ENCODE measurements at regions not wholly inside any gene's neighbourhood (a gene's known extent, or its start where the extent isn't known, plus 50 kb on each side); places are given as distances from the start of the nearest gene placed in this dataset.
"Not testable (repeated sequence)": the region's sequence is repeated elsewhere in the genome, so short reads cannot be mapped to it uniquely, and the experiment has no call there.

- DNase-seq (ENCODE audit: low spot score): no peak
Measured at GRCh38 chr1:187527346-187527745, 698.6 kb downstream of the PLA2G4A start.

- DNase-seq (ENCODE audit: low spot score): no peak
Measured at GRCh38 chr1:187537936-187538335, 709.2 kb downstream of the PLA2G4A start.

- no peak for DNase-seq (ENCODE audit: low spot score)
Measured at GRCh38 chr1:187549540-187549939, 720.8 kb downstream of the PLA2G4A start.

DNA sequence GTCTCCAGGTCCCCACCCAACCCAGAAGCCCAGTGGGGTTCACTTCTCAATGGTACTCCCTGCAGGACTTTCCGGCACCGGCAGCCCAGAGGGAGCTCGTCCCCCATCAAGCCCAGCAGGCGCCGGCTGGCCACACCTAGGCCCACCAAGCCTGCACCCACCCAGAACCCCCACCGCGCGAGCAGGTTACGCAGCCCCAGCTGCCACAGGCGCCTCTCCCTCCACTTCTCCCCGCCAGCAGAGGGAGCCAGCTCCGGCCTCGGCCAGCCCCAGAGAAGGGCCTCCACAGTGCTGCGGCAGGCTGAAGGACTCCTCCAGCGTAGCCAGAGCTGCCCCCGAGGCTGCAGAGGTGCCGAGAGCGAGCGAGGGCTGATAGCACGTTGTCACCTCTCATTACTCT lies 722.3 kb downstream of the PLA2G4A start:
- no peak for DNase-seq (ENCODE audit: low spot score)

DNA sequence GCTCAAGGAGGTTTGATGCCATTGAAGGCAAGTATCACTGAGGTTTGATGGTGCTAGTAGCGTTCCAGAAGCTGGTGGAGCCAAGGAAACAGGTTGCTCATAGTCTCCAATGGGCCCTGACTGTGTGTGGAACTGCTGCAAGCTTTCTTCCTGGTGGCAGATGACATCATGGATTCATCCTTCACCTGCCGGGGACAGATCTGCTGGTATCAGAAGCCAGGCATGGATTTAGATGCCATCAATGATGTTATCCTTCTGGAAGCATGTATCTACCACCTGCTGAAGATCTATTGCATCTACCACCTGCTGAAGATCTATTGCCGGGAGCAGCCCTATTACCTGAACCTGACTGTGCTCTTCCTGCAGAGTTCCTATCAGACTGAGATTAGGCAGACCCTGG lies 734.4 kb downstream of the PLA2G4A start:
- no peak for DNase-seq (ENCODE audit: low spot score)

DNA sequence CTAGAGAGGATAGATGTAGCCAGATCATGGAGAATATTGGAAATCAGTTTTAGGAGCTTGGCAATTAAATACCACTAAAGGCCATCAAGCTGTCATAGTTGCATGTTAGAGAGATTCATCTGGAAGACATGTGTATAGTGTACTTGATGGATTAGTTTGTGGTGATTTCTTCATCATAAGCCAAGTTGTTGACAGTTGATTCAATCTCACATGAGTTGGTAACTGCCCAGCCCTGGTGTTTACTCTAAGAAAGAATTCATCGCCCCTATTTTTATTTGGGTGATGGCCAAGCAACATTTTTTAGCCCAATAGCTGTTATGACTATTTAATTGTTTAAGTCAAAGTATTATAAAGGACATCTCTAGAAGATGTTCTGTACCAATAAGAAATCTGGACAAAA lies 737.6 kb downstream of the PLA2G4A start:
- DNase-seq (ENCODE audit: low spot score): no peak

DNA sequence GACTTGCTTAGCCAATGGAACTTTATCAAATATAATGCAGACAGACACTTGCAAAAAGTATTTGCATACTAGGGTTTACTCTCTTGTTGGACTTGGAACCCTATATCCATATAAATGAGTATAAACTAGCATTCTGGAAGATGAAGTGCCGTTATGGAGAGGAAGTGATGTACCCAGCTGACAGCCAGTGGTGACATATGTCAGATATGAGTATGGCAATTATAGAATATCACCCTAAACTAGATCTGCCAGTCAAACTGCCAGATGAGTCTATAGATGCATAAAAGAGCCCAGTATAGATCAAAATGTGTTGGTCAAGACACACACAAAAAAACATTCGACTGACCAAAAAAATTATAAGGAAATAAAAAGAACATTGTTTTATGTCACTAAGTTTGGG lies 739.3 kb downstream of the PLA2G4A start:
- DNase-seq (ENCODE audit: low spot score): no peak

GRCh38 chr1:187570166-187570565 lies 741.4 kb downstream of the PLA2G4A start:
- no peak for DNase-seq (ENCODE audit: low spot score)

- DNase-seq (ENCODE audit: low spot score): no peak
Measured at GRCh38 chr1:187577610-187578009, 748.9 kb downstream of the PLA2G4A start.

DNA sequence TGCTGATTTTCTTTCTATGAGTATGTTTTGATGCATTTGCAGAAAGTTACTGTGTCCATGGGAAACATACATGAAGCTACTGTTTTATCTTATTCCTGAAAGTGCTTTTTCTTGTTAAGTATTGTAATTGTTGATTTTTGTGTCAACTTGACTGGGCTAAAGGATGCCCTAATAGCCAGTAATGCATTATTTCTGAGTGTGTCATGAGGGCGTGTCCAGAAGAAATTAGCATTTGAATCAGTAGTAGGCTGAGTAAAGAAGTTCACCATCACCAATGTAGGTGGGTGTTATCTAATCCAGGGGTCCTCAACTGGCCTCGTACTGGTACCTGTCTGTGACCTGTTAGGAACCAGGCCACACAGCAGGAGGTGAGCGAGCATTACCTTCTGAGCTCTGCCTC lies 760.2 kb downstream of the PLA2G4A start:
- DNase-seq (ENCODE audit: low spot score): no peak

DNA sequence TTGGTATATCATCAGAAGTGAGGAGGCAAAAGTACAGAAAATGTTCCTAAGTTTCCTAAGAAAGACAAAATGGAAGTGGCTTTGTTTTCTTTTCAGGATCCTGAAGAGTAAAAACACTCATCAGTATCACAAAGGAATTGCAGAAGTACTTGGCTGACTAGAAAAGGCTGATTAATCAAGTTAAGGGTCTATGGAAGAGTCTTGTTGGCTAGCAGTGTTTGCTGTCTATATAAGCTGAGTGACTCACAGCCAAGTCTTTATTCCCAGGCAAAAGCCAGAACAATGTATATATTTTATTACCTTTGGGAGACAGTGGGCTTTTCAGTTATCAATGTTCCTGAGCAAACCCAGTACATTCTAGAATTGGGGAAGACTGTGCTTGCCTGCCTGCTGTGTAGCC lies 777.0 kb downstream of the PLA2G4A start:
- no peak for DNase-seq (ENCODE audit: low spot score)

DNA sequence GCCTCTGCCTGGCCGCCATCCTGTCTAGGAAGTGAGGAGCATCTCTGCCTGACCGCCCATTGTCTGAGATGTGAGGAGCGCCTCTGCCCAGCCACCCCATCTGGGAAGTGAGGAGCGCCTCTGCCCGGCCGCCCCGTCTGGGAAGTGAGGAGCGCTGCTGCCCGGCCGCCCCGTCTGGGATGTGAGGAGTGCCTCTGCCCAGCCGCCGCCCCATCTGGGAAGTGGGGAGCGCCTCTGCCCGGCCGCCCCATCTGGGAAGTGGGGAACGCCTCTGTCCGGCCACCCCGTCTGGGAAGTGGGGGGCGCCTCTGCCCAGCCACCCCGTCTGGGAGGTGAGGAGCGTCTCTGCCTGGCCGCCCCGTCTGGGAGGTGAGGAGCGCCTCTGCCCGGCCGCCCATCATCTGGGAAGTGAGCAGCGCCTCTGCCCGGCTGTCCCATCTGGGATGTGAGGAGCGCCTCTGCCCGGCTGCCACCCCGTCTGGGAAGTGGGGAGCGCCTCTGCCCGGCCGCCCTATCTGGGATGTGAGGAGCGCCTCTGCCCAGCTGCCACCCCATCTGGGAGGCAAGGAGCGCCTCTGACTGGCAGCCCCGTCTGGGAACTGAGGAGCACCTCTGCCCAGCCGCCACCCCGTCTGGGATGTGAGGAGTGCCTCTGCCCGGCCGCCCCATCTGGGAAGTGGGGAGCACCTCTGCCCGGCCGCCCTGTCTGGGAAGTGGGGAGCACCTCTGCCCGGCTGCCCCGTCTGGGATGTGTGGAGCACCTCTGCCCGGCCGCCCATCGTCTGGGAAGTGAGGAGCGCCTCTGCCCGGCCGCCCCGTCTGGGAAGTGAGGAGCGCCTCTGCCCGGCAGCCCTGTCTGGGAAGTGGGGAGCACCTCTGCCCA lies 787.3 kb downstream of the PLA2G4A start:
- DNase-seq (ENCODE audit: low spot score): not testable (repeated sequence)

GRCh38 chr1:187616830-187617229 lies 788.1 kb downstream of the PLA2G4A start:
- not testable (repeated sequence) for DNase-seq (ENCODE audit: low spot score)

- DNase-seq (ENCODE audit: low spot score): no peak
Measured at GRCh38 chr1:187617776-187618175, 789.0 kb downstream of the PLA2G4A start.

GRCh38 chr1:187619175-187619574 lies 790.4 kb downstream of the PLA2G4A start:
- DNase-seq (ENCODE audit: low spot score): no peak

DNA sequence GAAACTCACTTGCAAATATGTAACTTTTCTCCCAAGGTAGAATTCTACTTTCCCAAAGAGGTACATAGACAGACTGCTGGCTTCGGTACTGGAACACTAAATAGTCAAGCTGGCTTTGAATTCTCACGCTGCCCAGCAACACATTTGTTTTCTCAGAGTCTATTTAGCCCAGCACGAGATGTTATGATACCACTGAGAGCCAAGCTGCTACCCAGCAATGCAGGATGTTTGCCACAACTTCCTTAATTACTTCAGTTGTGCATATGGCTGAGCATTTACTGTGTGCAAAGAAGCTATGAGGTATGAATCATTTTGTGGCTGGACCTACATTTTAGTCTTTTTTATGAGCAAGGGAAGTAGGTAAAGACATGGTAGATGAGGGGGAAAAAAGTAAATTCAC lies 793.2 kb downstream of the PLA2G4A start:
- DNase-seq (ENCODE audit: low spot score): no peak

DNA sequence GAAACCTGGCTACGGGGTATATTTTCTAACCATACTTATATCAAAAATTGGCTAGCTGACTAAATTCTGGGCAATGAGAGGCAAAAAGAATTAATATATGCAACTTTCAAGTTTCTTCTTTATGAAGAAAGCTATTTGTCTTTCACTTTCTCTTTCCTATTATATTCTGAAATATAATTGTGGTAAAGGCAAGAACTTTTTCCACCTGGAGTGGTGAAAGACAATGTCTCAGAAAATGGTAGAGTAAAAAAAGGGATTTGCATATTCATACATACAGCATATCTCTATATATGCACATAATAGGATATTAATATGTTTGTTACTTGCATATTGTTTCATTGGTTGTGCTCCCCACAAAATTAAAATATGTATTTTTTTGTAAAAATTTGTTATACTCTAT lies 793.8 kb downstream of the PLA2G4A start:
- DNase-seq (ENCODE audit: low spot score): no peak

GRCh38 chr1:187624812-187625545 lies 796.2 kb downstream of the PLA2G4A start:
- peak; percentile 7 for DNase-seq (ENCODE audit: low spot score)

DNA sequence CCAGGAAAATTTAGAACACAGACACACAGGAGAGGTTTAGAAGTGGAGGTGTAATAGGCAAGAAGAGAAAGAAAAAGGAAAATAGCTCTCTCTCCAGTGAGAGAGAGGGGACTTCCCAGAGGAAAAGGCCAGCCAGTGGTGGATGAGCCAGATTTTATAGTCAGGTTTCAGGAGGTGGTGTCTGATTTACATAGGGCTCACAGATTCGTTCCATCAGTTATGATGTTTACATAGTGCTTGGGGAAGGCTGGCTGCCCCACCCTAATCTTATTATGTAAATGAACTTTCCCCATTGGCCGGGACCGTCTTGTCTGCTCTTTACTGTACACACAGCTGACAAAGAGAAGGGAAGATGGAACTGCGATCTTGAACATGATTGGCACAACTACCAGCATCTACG lies 797.3 kb downstream of the PLA2G4A start:
- no peak for DNase-seq (ENCODE audit: low spot score)

GRCh38 chr1:187627516-187627915 lies 798.8 kb downstream of the PLA2G4A start:
- DNase-seq (ENCODE audit: low spot score): no peak

DNA sequence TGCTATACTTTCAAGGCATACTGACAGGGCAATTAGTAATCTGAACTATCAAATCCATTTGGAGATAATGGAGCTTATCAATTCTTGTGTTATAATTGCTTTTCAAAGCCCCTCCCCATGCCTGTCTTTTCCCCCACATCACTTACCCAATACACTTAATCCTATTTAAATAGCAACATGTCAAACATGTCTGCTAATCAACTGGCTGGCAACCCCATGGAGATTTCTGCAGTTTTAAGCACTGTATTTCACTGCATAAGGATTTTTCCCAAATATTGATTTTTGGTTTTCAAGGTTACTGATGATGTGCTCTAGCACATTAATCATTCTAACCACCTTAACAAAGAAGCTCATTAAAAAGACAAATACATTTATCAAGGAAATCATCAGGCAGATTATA lies 800.3 kb downstream of the PLA2G4A start:
- DNase-seq (ENCODE audit: low spot score): no peak

GRCh38 chr1:187630653-187631380 lies 802.1 kb downstream of the PLA2G4A start:
- DNase-seq (ENCODE audit: low spot score): no peak

GRCh38 chr1:187631381-187631675 lies 802.6 kb downstream of the PLA2G4A start:
- DNase-seq (ENCODE audit: low spot score): no peak
